Kidney epithelial cell (primary cell): ENCODE measurements at regions not wholly inside any gene's neighbourhood (a gene's known extent, or its start where the extent isn't known, plus 50 kb on each side); places are given as distances from the start of the nearest gene placed in this dataset.

ENCODE experiments used
- DNase-seq: peaks from one replicate; pipeline ENCODE4 v3.0.0-alpha.2; 2010; ENCODE audit warnings: low read depth
- H3K27me3 ChIP-seq: 2 replicates; pipeline ENCODE4 v1.6.0; 2011; ENCODE audit warnings: low read length; ENCODE audit not compliant: control insufficient read depth, insufficient read depth
- H3K36me3 ChIP-seq: 2 replicates; pipeline ENCODE4 v1.5.1; 2011; ENCODE audit warnings: low read length; ENCODE audit not compliant: control insufficient read depth, insufficient read depth
- H3K4me3 ChIP-seq: 2 replicates; pipeline ENCODE4 v1.5.1; 2011; ENCODE audit warnings: low read depth, mild to moderate bottlenecking, control low read depth, low read length
- TF ChIP-seq, protein P1 (sequence below): IDR thresholded peaks from 2 replicates; pipeline ENCODE4 v1.5.1; 2011; ENCODE audit warnings: mild to moderate bottlenecking, moderate library complexity, low read length, control low read depth, inconsistent platforms; ENCODE audit not compliant: insufficient read depth, poor library complexity, severe bottlenecking

DNA sequence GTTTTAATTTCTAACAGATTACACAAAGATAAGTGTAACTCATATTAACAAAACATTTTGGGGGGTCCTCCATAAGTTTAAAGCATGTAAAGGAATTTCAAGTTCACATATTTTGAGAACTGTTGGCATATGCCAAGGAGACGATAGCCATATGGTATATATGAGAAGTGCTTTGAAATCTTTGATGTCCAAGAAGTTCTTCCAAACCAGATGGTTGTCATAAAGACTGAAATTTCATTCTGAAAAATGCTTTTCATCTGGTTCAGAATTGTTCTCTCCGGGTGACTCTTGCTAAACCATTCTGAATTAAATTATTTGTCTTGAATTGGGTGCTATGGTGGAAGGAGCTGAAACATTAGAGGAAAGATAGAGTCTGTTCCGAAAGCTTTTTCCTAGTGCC, 513.0 kb upstream of the AKR1E2 start:
- no peaks in the 10 kb centered on the region for H3K36me3 ChIP-seq
- no peak for DNase-seq

DNA sequence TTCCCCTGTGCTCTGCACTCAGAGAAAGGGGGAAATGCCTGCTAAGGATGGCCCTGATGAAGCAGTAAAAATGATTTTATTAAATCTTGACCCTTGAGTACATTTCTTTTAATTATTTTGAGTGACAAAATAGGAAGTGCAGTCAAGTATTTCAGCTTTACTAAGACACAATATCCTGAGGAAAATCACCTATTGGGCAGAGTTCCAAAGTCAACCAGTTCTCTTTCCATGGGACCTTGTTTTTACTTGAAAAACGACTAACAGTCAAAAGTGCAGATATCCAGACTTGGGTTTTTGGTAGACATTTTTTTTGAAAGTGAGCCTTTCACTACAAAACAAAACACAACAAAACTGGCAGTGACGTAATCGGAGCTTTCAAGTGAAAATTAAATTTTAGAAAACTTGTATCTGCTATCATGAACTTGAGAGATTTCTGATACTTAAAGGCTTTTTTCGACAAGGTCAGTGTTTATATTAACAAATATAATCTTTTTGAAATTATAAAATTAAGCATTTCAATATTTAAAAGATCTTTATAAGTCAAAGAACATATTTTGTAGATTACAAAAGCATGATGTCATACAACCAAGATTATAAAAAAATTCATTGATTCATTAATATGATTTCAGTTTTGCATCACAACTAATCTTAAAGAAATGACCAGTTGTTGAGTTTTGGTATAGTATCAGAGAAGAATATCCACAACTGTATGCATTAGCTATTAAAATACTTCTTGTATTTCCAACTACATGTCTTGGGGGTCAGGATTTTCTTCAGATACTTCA, 513.8 kb upstream of the AKR1E2 start:
- TF ChIP-seq, protein P1, sequence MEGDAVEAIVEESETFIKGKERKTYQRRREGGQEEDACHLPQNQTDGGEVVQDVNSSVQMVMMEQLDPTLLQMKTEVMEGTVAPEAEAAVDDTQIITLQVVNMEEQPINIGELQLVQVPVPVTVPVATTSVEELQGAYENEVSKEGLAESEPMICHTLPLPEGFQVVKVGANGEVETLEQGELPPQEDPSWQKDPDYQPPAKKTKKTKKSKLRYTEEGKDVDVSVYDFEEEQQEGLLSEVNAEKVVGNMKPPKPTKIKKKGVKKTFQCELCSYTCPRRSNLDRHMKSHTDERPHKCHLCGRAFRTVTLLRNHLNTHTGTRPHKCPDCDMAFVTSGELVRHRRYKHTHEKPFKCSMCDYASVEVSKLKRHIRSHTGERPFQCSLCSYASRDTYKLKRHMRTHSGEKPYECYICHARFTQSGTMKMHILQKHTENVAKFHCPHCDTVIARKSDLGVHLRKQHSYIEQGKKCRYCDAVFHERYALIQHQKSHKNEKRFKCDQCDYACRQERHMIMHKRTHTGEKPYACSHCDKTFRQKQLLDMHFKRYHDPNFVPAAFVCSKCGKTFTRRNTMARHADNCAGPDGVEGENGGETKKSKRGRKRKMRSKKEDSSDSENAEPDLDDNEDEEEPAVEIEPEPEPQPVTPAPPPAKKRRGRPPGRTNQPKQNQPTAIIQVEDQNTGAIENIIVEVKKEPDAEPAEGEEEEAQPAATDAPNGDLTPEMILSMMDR = no peak
- no peak for DNase-seq
- H3K4me3 ChIP-seq = no peak overlapping the region
- H3K27me3 ChIP-seq = no peaks in the 10 kb centered on the region
- H3K36me3 ChIP-seq = no peaks in the 10 kb centered on the region

More for the DNA sequence above, 513.0 kb upstream of the AKR1E2 start:
- Histone ChIP-seq H3K27me3 (no peaks in the 10 kb centered on the region), H3K4me3 (no peak overlapping the region)
- TF ChIP-seq, protein P1 = no peak

DNA sequence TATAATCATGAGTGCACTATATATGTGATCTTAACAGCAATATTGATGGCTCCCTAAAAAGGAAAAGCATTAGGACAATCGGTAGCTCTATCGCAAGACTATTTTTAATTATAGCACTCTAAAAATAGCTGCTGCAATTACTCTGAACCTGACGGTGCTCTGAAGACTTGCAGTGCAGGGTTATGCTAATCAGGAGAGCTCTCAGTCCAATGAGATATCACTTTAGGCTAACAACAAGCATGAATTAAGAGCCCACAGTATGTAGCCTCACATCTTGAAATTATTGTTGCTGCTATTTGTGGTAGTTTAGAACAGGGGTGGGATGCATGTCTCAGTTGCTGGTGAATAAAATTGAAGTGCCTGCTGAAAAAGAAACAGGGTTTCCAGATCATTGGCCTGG, 515.8 kb upstream of the AKR1E2 start:
- TF ChIP-seq, protein P1 = no peak
- no peak for DNase-seq
- no peaks in the 10 kb centered on the region for H3K36me3 ChIP-seq
- H3K27me3 ChIP-seq = no peaks in the 10 kb centered on the region
- H3K4me3 ChIP-seq = no peak overlapping the region

DNA sequence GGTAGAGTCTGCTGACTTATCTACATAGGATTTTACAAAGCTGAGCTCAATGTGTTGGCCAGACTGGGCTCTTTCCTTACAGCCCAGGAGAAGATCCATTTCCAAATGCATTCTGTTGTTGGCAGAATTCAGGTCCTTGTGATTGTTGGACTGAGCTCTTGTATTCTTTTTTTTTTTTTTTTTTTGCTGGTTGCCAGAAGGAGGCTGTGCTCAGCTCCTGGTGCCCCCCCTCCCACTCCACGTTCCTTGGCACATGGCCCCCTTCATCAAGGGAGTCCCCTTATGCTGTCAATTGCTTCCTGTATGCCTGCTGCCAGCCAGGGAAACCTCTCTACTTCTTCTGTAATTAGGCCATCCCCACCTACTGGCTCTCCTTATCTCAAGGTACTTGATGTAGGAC, 518.1 kb upstream of the AKR1E2 start:
- Histone ChIP-seq H3K27me3 (no peaks in the 10 kb centered on the region), H3K4me3 (no peak overlapping the region), H3K36me3 (no peaks in the 10 kb centered on the region)
- no peak for DNase-seq
- TF ChIP-seq, protein P1 = no peak

DNA sequence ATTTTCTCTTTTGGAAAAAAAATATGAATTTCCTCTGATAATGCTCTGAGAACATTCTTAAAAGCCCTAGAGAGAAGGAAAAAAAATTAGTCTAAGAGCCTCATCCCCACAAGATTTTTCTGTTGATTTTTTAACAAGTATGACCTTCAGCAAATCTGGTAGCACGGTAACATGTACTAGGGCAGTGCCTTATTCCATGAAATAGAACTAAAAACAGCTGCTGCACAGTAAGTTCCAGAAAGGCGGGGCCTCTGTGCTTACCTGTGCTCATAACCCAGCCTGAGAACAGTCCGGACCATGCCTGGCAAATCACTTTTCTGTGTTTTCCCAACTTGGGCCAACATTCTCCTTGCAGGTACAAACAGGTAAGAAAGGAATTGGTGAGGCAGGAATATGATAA, 519.1 kb upstream of the AKR1E2 start:
- no peak for DNase-seq
- no peaks in the 10 kb centered on the region for H3K36me3 ChIP-seq
- H3K4me3 ChIP-seq = no peak overlapping the region
- TF ChIP-seq, protein P1 = no peak
- no peaks in the 10 kb centered on the region for H3K27me3 ChIP-seq

DNA sequence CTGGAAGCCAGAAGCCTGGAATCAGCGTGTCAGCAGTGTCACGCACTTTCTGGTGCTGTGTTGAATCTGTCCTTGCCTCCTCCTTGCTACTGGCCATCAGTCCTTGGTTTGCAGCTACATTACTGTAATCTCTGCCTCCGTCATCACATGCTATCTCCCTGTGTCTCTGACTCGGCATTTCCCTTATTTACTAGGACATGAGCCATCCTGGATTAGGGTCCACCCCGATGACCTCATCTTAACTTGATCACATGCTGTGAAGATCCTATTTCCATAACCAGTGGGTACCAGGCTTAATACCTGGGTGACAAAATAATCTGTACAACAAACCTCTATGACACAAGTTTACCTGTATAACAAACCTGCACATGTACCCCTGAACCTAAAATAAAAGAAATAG, 518.0 kb upstream of the KLF6 start:
- no peak for DNase-seq
- Histone ChIP-seq H3K4me3 (no peak overlapping the region), H3K27me3 (no peaks in the 10 kb centered on the region), H3K36me3 (no peaks in the 10 kb centered on the region)
- TF ChIP-seq, protein P1 = no peak
